Suprapubic skin (tissue), 3 donors: ENCODE measurements at regions not wholly inside any gene's neighbourhood (a gene's known extent, or its start where the extent isn't known, plus 50 kb on each side); places are given as distances from the start of the nearest gene placed in this dataset.

ENCODE experiments used
- CTCF ChIP-seq, 2 donors: fragments of 200-600 bp in 1 of 2; fragments of 450-650 bp in 1 of 2; sonication (generic) in 1 of 2; IDR thresholded peaks; one replicate each; pipeline ENCODE4 v1.5.1; 2016 to 2019; ENCODE audit warnings: antibody characterized with exemption in 2 of 2, mild to moderate bottlenecking in 1 of 2, moderate library complexity in 1 of 2
- EP300 ChIP-seq: sonication (generic); formaldehyde crosslinking; IDR thresholded peaks from one replicate; pipeline ENCODE4 v1.6.1; 2017; ENCODE audit warnings: antibody characterized with exemption
- POLR2A ChIP-seq, 2 donors: fragments of 450-650 bp; IDR thresholded peaks; one replicate each; pipeline ENCODE4 v1.6.1; 2017; ENCODE audit warnings: antibody characterized with exemption in 2 of 2, mild to moderate bottlenecking in 2 of 2, moderate library complexity in 2 of 2

- no peak for TF ChIP-seq EP300
- TF ChIP-seq CTCF (IDR thresholded peaks at IDR 0.05) = no peak
- TF ChIP-seq POLR2A (IDR thresholded peaks at IDR 0.05) = no peak
These were observed 267.9 kb upstream of the CAND1 start for GRCh38 chr12:67001251-67001650.
